ENCODE measurements at regions not wholly inside any gene's neighbourhood (a gene's known extent, or its start where the extent isn't known, plus 50 kb on each side); places are given as distances from the start of the nearest gene placed in this dataset.

GRCh38 chr6:66962082-66962481 is 1255.1 kb upstream of the EYS start:
- no peak overlapping the region for H3K4me3 ChIP-seq (ENCODE audit: low read depth, low read length)
- TF ChIP-seq CTCF (IDR thresholded peaks at IDR 0.05; ENCODE audit: borderline replicate concordance, insufficient read depth, low read depth, low read length), result no peak

- TF ChIP-seq CTCF (IDR thresholded peaks at IDR 0.05; ENCODE audit: borderline replicate concordance, insufficient read depth, low read depth, low read length), result no peak
- H3K4me3 ChIP-seq (ENCODE audit: low read depth, low read length), result no peak overlapping the region
These were observed 1254.2 kb upstream of the EYS start for GRCh38 chr6:66961191-66961590.

GRCh38 chr6:66949191-66949661 is 1242.2 kb upstream of the EYS start:
- H3K4me3 ChIP-seq (ENCODE audit: low read depth, low read length), result no peak overlapping the region
- TF ChIP-seq CTCF (IDR thresholded peaks at IDR 0.05; ENCODE audit: borderline replicate concordance, insufficient read depth, low read depth, low read length), result no peak

GRCh38 chr6:66948106-66948505 is 1241.1 kb upstream of the EYS start:
- no peak overlapping the region for H3K4me3 ChIP-seq (ENCODE audit: low read depth, low read length)
- no peak for TF ChIP-seq CTCF (IDR thresholded peaks at IDR 0.05; ENCODE audit: borderline replicate concordance, insufficient read depth, low read depth, low read length)

- TF ChIP-seq CTCF (IDR thresholded peaks at IDR 0.05; ENCODE audit: borderline replicate concordance, insufficient read depth, low read depth, low read length), result no peak
- no peak overlapping the region for H3K4me3 ChIP-seq (ENCODE audit: low read depth, low read length)
These were observed 1233.0 kb upstream of the EYS start for GRCh38 chr6:66940003-66940402.

- TF ChIP-seq CTCF (IDR thresholded peaks at IDR 0.05; ENCODE audit: borderline replicate concordance, insufficient read depth, low read depth, low read length), result no peak
- H3K4me3 ChIP-seq (ENCODE audit: low read depth, low read length), result no peak overlapping the region
These were observed 1230.2 kb upstream of the EYS start for GRCh38 chr6:66937180-66937579.

- H3K4me3 ChIP-seq (ENCODE audit: low read depth, low read length), result no peak overlapping the region
- no peak for TF ChIP-seq CTCF (IDR thresholded peaks at IDR 0.05; ENCODE audit: borderline replicate concordance, insufficient read depth, low read depth, low read length)
These were observed 1228.6 kb upstream of the EYS start for GRCh38 chr6:66935612-66936011.

Data from GM12875 (cell line).